GM11168 (cell line): ENCODE measurements at regions not wholly inside any gene's neighbourhood (a gene's known extent, or its start where the extent isn't known, plus 50 kb on each side); places are given as distances from the start of the nearest gene placed in this dataset.

Source experiments
- in situ Hi-C: fragments of 300-500 bp; cut with MboI; formaldehyde crosslinking; loops from one replicate; pipeline ENCODE4 v1.12.0; 2022; ENCODE audit warnings: low sequenced_read_pairs; ENCODE audit not compliant: unreplicated experiment

DNA sequence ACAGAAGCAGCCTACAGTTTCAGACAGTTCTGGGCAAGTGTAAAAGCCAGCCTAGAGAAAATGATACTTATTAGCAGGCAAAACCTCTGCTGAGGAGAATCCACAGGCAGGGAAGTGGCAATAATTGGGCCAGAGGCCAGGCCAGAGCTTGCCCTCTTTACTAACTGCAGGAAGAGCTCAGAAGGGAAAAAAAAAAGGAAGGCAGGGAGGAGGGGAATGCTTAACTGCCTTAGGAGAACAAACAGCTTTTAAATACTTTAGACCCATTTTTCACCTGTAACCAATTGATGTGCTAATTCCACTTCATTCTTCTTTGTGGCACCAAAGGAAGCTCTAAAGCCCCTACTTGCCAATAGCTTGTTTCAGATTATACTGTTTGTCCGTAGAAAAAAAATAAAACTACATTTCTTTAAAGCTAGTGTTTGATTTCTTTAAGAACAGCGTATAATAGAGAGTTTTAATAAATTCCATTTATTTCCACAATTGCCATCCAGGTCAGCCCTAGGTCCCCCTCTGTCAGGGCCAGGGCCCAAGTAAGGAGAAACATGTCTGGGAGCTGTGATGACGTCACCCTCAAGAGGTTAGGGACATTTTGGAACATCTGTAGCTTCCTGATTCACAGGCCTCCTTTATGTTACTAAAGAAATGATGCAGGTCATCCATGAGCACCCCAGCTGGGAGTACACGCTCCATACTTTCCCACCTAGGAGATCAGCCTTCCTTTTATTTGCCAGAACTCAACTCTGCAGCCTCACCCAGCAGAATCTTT, 384.3 kb downstream of the CDC5L start:
- in situ Hi-C loops, result no loop called here

DNA sequence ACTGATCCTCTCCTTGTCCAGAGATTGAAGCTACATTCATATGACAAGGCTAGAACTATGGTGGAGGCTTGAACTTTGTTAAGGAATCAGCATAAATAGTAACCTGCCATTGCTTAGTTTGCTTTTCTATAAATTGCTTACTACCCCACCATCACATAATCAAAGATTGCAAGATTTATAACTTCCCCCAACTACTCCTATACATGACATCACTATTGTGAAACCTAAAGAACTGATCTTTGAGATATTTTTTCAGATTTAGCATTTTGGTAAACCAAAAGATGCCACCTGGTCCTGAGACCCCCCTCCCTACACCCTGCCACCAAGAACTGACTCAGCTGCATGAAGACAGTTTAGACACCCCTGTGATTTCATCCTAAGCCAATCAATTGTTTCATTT, 385.3 kb downstream of the CDC5L start:
- in situ Hi-C loops, result no loop called here

DNA sequence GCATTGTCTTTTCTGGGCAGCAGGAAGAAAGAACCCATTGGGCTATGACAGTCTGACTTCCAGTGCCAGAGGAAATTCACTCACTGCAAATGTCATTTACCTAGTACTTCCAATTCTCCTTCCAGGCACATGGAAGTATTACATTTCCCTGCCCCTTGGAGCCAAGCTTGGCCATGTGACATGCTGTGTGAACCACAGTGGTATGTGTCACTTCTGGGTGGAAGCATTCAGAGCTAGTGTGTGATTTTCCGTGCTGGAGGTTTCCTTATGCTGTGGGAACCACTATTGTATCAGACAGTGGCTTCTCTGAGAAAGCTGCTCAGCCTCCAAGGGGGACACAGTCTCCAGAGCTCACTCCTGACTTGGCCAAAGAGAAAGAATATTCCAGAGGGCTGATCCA, 387.6 kb downstream of the CDC5L start:
- in situ Hi-C loops, result no loop called here

DNA sequence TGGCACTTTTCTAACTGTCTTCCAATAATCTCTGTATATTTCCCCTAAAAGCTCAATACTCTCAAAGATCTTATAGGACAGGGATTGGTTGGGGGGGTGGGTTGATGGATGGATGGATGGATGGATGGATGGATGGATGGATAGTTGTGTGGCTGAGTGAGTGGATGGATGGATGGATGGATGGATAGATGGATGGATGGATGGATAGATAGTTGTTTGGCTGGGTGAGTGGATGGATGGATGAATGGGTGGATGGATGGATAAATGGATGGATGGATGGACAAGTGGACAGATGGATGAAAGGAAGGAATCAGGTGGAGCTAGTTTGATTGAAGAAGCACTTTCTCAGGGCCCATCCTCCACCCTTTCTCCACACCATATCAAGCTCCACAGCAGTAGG, 388.8 kb downstream of the CDC5L start:
- in situ Hi-C loops, result no loop called here

DNA sequence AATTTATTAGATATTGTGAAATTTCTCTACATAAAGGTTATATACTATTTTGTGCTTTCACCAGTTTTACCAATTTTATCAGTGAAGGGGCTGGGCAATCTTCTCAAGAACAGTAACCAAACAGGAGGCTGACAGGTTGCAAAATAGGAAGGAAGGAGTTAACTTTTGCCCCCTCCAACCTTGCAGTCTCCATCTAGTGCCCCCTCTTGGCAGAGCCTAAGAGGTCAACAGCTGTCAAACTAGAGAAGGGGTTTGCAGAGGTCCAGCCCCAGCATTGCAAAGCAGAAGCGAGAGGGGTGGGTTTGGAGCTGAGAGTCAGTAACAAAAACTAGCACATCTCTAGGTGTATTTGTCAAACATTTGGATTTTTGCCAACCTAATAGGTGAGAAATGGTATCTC, 391.0 kb downstream of the CDC5L start:
- in situ Hi-C loops, result no loop called here
